WERI-Rb-1 (cell line): ENCODE measurements at regions not wholly inside any gene's neighbourhood (a gene's known extent, or its start where the extent isn't known, plus 50 kb on each side); places are given as distances from the start of the nearest gene placed in this dataset.

ENCODE experiments used
- DNase-seq: peaks from one replicate; pipeline ENCODE4 v3.0.0-alpha.2; 2020
- H3K27ac ChIP-seq: fragments of 250-450 bp; sonication (Bioruptor Pico); 2 replicates; pipeline ENCODE4 v1.5.1; 2020; ENCODE audit warnings: mild to moderate bottlenecking, moderate library complexity
- H3K27me3 ChIP-seq: fragments of 250-450 bp; sonication (Bioruptor Pico); 2 replicates; pipeline ENCODE4 v1.5.1; 2021; ENCODE audit warnings: mild to moderate bottlenecking, low read depth, moderate library complexity; ENCODE audit not compliant: insufficient read depth, severe bottlenecking
- H3K36me3 ChIP-seq: fragments of 250-450 bp; sonication (Bioruptor Pico); 2 replicates; pipeline ENCODE4 v1.5.1; 2020; ENCODE audit warnings: mild to moderate bottlenecking, moderate library complexity
- H3K4me3 ChIP-seq: 2 replicates; pipeline ENCODE4 v1.5.1; 2011; ENCODE audit warnings: low read depth, mild to moderate bottlenecking, control low read depth, low read length
- H3K9me3 ChIP-seq: fragments of 250-450 bp; sonication (Bioruptor Pico); 2 replicates; pipeline ENCODE4 v1.5.1; 2021; ENCODE audit warnings: mild to moderate bottlenecking, moderate library complexity; ENCODE audit not compliant: severe bottlenecking
- CTCF ChIP-seq: IDR thresholded peaks from 2 replicates; pipeline ENCODE4 v1.5.1; 2011; ENCODE audit warnings: low read depth, mild to moderate bottlenecking, control low read depth, inconsistent platforms, low read length

- H3K36me3 ChIP-seq = peaks cover 2% of the 10 kb centered on the region
- no peaks in the 10 kb centered on the region for H3K9me3 ChIP-seq
- DNase-seq = no peak
- no peak overlapping the region for H3K27ac ChIP-seq
- H3K4me3 ChIP-seq = no peak overlapping the region
- TF ChIP-seq CTCF = no peak
- no peaks in the 10 kb centered on the region for H3K27me3 ChIP-seq
These were observed 166.2 kb upstream of the IQSEC1 start for GRCh38 chr3:13239467-13239760.

GRCh38 chr3:13238687-13239466 is 165.6 kb upstream of the IQSEC1 start:
- Histone ChIP-seq H3K27ac (no peak overlapping the region), H3K36me3 (peaks cover 2% of the 10 kb centered on the region)
- no peak for TF ChIP-seq CTCF

DNA sequence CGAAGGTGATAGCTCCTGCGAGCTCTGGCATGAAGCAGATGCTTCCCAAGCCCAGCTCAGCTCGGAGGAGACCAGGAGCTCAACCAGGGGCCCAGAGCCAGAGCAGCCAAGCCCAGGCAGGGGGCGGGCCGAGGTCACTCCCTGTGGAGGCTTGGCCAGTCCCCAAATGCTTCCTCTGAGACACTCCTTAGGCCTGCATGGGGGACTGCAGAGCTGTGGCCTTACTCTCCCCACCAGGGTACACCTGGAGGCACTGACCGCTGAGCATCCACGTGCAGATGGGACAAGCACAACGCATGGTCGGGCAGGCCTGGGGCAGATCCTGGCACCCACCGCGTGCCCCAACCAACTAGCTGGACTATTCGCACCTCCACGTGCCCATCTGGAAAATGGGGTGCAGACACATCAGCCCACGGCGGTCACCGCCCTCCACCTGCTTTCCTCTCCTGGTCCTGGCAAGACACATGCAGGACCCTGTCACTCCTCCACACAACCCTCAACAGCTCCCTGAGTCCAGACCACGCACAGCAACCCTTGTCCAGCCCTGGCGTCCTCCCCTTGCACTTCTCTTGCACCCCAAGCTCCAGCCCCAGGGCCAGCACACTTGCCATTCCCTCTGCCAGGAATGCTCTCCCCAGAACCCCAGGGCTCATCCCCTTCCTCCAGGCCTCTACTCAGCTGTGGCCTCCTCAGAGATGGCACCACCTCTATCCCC is 164.7 kb upstream of the IQSEC1 start:
- no peak overlapping the region for H3K4me3 ChIP-seq
- no peaks in the 10 kb centered on the region for H3K27me3 ChIP-seq
- H3K36me3 ChIP-seq = peaks cover 2% of the 10 kb centered on the region
- TF ChIP-seq CTCF = no peak
- no peak overlapping the region for H3K27ac ChIP-seq
- no peak for DNase-seq
- no peaks in the 10 kb centered on the region for H3K9me3 ChIP-seq

More at GRCh38 chr3:13238687-13239466, 165.6 kb upstream of the IQSEC1 start:
- Histone ChIP-seq H3K9me3 (no peaks in the 10 kb centered on the region), H3K27me3 (no peaks in the 10 kb centered on the region), H3K4me3 (no peak overlapping the region)
- no peak for DNase-seq

DNA sequence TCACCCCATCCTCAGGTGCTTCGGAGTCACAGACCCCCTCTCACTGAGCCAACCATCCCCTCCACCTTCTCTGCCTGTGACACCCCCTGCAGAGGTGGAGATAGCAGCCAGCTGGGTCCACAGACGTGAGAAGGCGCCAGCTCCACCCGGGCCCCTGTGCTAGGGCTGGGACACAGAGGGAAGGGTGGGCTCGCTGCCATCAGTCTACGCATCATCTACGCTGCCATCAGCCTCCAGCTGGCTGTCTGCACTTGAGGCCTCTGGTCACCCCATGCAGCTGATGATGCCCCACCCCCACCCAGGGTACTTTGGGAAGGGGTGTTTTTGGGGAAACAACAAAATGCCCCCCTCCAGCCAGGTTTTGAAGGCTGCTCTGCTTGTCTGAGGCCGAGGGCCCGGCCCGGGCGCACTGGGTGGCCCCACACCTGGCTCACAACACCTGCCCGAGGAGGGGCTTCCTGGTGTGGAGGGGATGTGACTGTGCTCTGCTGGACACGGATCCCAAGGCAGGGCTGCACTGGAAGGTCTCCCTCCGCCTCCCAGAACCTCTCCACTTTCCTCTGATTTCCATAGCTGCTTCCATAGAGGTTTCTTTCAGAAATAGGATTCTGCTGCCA is 163.4 kb upstream of the IQSEC1 start:
- Histone ChIP-seq H3K27me3 (no peaks in the 10 kb centered on the region), H3K27ac (no peak overlapping the region), H3K4me3 (no peak overlapping the region), H3K9me3 (no peaks in the 10 kb centered on the region), H3K36me3 (peaks cover 2% of the 10 kb centered on the region; the same call in 1 of the 2 replicates)
- no peak for TF ChIP-seq CTCF
- DNase-seq = no peak

- Histone ChIP-seq H3K27ac (no peak overlapping the region), H3K27me3 (no peaks in the 10 kb centered on the region)
These were observed 162.7 kb upstream of the IQSEC1 start for GRCh38 chr3:13235897-13236296.

More at GRCh38 chr3:13235897-13236296, 162.7 kb upstream of the IQSEC1 start:
- no peak for TF ChIP-seq CTCF
- H3K36me3 ChIP-seq = peaks cover 2% of the 10 kb centered on the region; the same call in 1 of the 2 replicates
- H3K4me3 ChIP-seq = no peak overlapping the region
- DNase-seq = no peak
- H3K9me3 ChIP-seq = no peaks in the 10 kb centered on the region
